ENCODE measurements at regions not wholly inside any gene's neighbourhood (a gene's known extent, or its start where the extent isn't known, plus 50 kb on each side); places are given as distances from the start of the nearest gene placed in this dataset.
"Not testable (repeated sequence)": the region's sequence is repeated elsewhere in the genome, so short reads cannot be mapped to it uniquely, and the experiment has no call there.

- no peak for TF ChIP-seq CTCF (IDR thresholded peaks at IDR 0.05)
- TF ChIP-seq POLR2A (IDR thresholded peaks at IDR 0.05), result no peak
- H3K27me3 ChIP-seq, result no peaks in the 10 kb centered on the region
- no peak overlapping the region for H3K27ac ChIP-seq
- H3K4me1 ChIP-seq (replicated peaks in 1 of 2), result no peaks in the 10 kb centered on the region
- H3K36me3 ChIP-seq (replicated peaks in 1 of 2), result no peaks in the 10 kb centered on the region
- intact Hi-C loops (cut with DNase I), result no loop called here
- no peak overlapping the region for H3K4me3 ChIP-seq
- H3K9me3 ChIP-seq (replicated peaks in 1 of 3), result no peaks in the 10 kb centered on the region
- DNase-seq, result no peak
These were observed 228.1 kb downstream of the TFEC start for GRCh38 chr7:115802415-115802814.

- no peak for DNase-seq
- Histone ChIP-seq H3K27me3 (no peaks in the 10 kb centered on the region), H3K36me3 (replicated peaks in 1 of 2) (no peaks in the 10 kb centered on the region), H3K4me1 (replicated peaks in 1 of 2) (no peaks in the 10 kb centered on the region), H3K4me3 (no peak overlapping the region), H3K9me3 (replicated peaks in 1 of 3) (no peaks in the 10 kb centered on the region), H3K27ac (no peak overlapping the region)
- intact Hi-C loops (cut with DNase I), result no loop called here
- 72 to 88% (median 81%) methylated on average over 2 of the region's 2 CpGs for WGBS, 4 donors
- no peak for TF ChIP-seq POLR2A (IDR thresholded peaks at IDR 0.05)
- TF ChIP-seq CTCF (IDR thresholded peaks at IDR 0.05), result no peak
These were observed 231.1 kb downstream of the TFEC start for GRCh38 chr7:115799430-115799829.

- 81 to 88% (median 85%) methylated on average over 7 of the region's 7 CpGs for WGBS, 4 donors
- intact Hi-C loops (cut with DNase I), result no loop called here
- no peak overlapping the region for H3K4me3 ChIP-seq
- DNase-seq, result no peak
- no peaks in the 10 kb centered on the region for H3K36me3 ChIP-seq (replicated peaks in 1 of 2)
- TF ChIP-seq POLR2A (IDR thresholded peaks at IDR 0.05) (no peak), CTCF (IDR thresholded peaks at IDR 0.05) (no peak)
- no peaks in the 10 kb centered on the region for H3K27me3 ChIP-seq
- no peaks in the 10 kb centered on the region for H3K4me1 ChIP-seq (replicated peaks in 1 of 2)
- no peaks in the 10 kb centered on the region for H3K9me3 ChIP-seq (replicated peaks in 1 of 3)
- no peak overlapping the region for H3K27ac ChIP-seq
These were observed 236.4 kb downstream of the TFEC start for GRCh38 chr7:115793958-115794702.

GRCh38 chr7:115789901-115790300 lies 240.7 kb downstream of the TFEC start:
- Histone ChIP-seq H3K27ac (no peak overlapping the region), H3K27me3 (no peaks in the 10 kb centered on the region), H3K4me1 (replicated peaks in 1 of 2) (no peaks in the 10 kb centered on the region), H3K36me3 (replicated peaks in 1 of 2) (no peaks in the 10 kb centered on the region), H3K9me3 (replicated peaks in 1 of 3) (no peaks in the 10 kb centered on the region), H3K4me3 (no peak overlapping the region)
- intact Hi-C loops (cut with DNase I), result no loop called here
- TF ChIP-seq CTCF (IDR thresholded peaks at IDR 0.05) (no peak), POLR2A (IDR thresholded peaks at IDR 0.05) (no peak)
- 82 to 94% (median 92%) methylated on average over 5 to 27 of the region's 27 CpGs for WGBS, 4 donors
- no peak for DNase-seq

GRCh38 chr7:115789473-115789872 lies 241.1 kb downstream of the TFEC start:
- 72 to 96% (median 86%) methylated on average over 3 of the region's 3 CpGs for WGBS, 4 donors
- intact Hi-C loops (cut with DNase I); H3K4me1 ChIP-seq (replicated peaks in 1 of 2); H3K27me3 ChIP-seq; DNase-seq; H3K9me3 ChIP-seq (replicated peaks in 1 of 3); H3K36me3 ChIP-seq (replicated peaks in 1 of 2); H3K4me3 ChIP-seq; H3K27ac ChIP-seq: not testable (repeated sequence)
